ENCODE measurements at regions not wholly inside any gene's neighbourhood (a gene's known extent, or its start where the extent isn't known, plus 50 kb on each side); places are given as distances from the start of the nearest gene placed in this dataset.

DNA sequence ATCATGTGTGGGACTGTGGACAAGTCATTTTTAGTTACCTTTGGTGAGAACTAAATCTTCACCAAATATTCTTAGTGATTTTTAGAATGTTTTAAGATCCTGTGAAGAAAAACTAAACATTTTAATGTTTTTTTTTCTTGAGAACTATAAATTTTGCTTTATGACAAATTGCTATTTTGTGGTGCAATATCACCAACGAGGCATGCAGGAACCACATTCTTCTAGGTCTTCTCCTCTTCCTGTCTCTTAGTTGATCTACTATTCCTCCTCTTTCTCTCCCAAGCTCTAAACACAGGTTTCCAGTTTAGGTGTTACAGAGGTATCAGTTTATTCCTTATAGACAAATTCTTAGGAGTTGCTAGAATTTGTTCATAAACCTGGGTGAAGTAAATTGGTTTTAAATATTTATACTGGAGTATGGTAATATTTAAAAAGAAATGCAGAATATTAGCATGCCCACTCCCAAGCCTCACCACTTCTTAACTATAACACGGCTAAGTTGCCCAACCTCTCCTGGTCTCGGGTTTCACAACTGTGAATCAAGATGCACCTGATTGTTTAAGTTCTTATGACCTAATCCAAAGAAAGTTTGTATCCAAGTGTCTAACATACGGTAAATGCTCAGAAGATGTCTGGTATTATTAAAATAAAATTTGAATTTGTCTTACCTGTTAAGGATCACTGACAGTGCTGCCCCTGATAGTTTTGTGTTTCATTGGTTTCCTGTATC is 56.5 kb upstream of the CLNK start:
- TF ChIP-seq CTCF (IDR thresholded peaks at IDR 0.05) (no peak), POLR2A (IDR thresholded peaks at IDR 0.05) (no peak)

All from body of pancreas (tissue), 4 donors.